HL-60 (cell line): ENCODE measurements at regions not wholly inside any gene's neighbourhood (a gene's known extent, or its start where the extent isn't known, plus 50 kb on each side); places are given as distances from the start of the nearest gene placed in this dataset.

Experiments
- CTCF ChIP-seq: IDR thresholded peaks from one replicate; pipeline ENCODE4 v1.5.1; 2011; ENCODE audit warnings: low read length, control low read depth, inconsistent platforms; ENCODE audit not compliant: insufficient read depth
- REST ChIP-seq: IDR thresholded peaks from 2 replicates; pipeline ENCODE4 v1.6.1; 2012; ENCODE audit warnings: low read depth; ENCODE audit not compliant: insufficient replicate concordance
- SPI1 ChIP-seq: IDR thresholded peaks from 2 replicates; pipeline ENCODE4 v1.6.1; 2012; ENCODE audit warnings: low read depth, mild to moderate bottlenecking, borderline replicate concordance

- TF ChIP-seq CTCF (no peak), SPI1 (no peak), REST (no peak)
These were observed 182.0 kb upstream of the CSF3R start for GRCh38 chr1:36664571-36665287.
